ENCODE measurements at regions not wholly inside any gene's neighbourhood (a gene's known extent, or its start where the extent isn't known, plus 50 kb on each side); places are given as distances from the start of the nearest gene placed in this dataset.
A peak's percentile ranks its signal among the peaks of the same experiment; 100 is the strongest.

- no peak for TF ChIP-seq PPARA (CRISPR knock-in tag; IDR thresholded peaks at IDR 0.05; ENCODE audit: borderline replicate concordance)
- no peak for TF ChIP-seq ZFP3 (CRISPR knock-in tag; IDR thresholded peaks at IDR 0.05)
- no peak for TF ChIP-seq BACH2 (CRISPR knock-in tag; IDR thresholded peaks at IDR 0.05; ENCODE audit: borderline replicate concordance)
- no peak for TF ChIP-seq PATZ1 (CRISPR knock-in tag; IDR thresholded peaks at IDR 0.05; ENCODE audit: borderline replicate concordance)
- TF ChIP-seq ISL1 (CRISPR knock-in tag; IDR thresholded peaks at IDR 0.05): no peak
- no peak for TF ChIP-seq POU6F1 (CRISPR knock-in tag; IDR thresholded peaks at IDR 0.05; ENCODE audit: borderline replicate concordance, low read depth)
- no peak for TF ChIP-seq TOX (CRISPR knock-in tag; IDR thresholded peaks at IDR 0.05; ENCODE audit: borderline replicate concordance)
- TF ChIP-seq GLIS3 (CRISPR knock-in tag; IDR thresholded peaks at IDR 0.05): no peak
- TF ChIP-seq ZNF70 (CRISPR knock-in tag; IDR thresholded peaks at IDR 0.05): no peak
- TF ChIP-seq OSR1 (CRISPR knock-in tag; IDR thresholded peaks at IDR 0.05): no peak
- TF ChIP-seq ZNF565 (CRISPR knock-in tag; conservative IDR thresholded peaks at IDR 0.05; ENCODE audit: low read depth): no peak
- no peak for TF ChIP-seq ZC3H10 (CRISPR knock-in tag; IDR thresholded peaks at IDR 0.05)
- TF ChIP-seq ZNF8 (CRISPR knock-in tag; IDR thresholded peaks at IDR 0.05): no peak
- TF ChIP-seq SNAI2 (CRISPR knock-in tag; IDR thresholded peaks at IDR 0.05): no peak
- no peak for TF ChIP-seq RARB (CRISPR knock-in tag; IDR thresholded peaks at IDR 0.05)
- TF ChIP-seq ARNTL (CRISPR knock-in tag; IDR thresholded peaks at IDR 0.05; ENCODE audit: borderline replicate concordance, low read depth): no peak
- no peak for TF ChIP-seq TCF4 (CRISPR knock-in tag; IDR thresholded peaks at IDR 0.05; ENCODE audit: borderline replicate concordance)
- no peak for TF ChIP-seq TSHZ2 (CRISPR knock-in tag; IDR thresholded peaks at IDR 0.05)
- TF ChIP-seq ZFP30 (CRISPR knock-in tag; IDR thresholded peaks at IDR 0.05): no peak
- no peak for TF ChIP-seq ESRRG (CRISPR knock-in tag; IDR thresholded peaks at IDR 0.05)
- ATAC-seq: no peak
Measured at GRCh38 chr15:29369261-29369660, 99.6 kb upstream of the NSMCE3 start.

- ATAC-seq: 0 out of 3 replicates have a peak, but pooled peaks have one; percentile 16
- TF ChIP-seq ZC3H10 (CRISPR knock-in tag; IDR thresholded peaks at IDR 0.05): no peak
- TF ChIP-seq ZNF565 (CRISPR knock-in tag; conservative IDR thresholded peaks at IDR 0.05; ENCODE audit: low read depth): no peak
- no peak for TF ChIP-seq CREB5 (CRISPR knock-in tag; IDR thresholded peaks at IDR 0.05; ENCODE audit: low read depth)
- TF ChIP-seq ARNTL (CRISPR knock-in tag; IDR thresholded peaks at IDR 0.05; ENCODE audit: borderline replicate concordance, low read depth): no peak
- no peak for TF ChIP-seq CSDC2 (CRISPR knock-in tag; IDR thresholded peaks at IDR 0.05)
- no peak for TF ChIP-seq PATZ1 (CRISPR knock-in tag; IDR thresholded peaks at IDR 0.05; ENCODE audit: borderline replicate concordance)
- TF ChIP-seq POU6F1 (CRISPR knock-in tag; IDR thresholded peaks at IDR 0.05; ENCODE audit: borderline replicate concordance, low read depth): no peak
- TF ChIP-seq ZFP30 (CRISPR knock-in tag; IDR thresholded peaks at IDR 0.05): no peak
- TF ChIP-seq ISL1 (CRISPR knock-in tag; IDR thresholded peaks at IDR 0.05): no peak
- no peak for TF ChIP-seq GLIS3 (CRISPR knock-in tag; IDR thresholded peaks at IDR 0.05)
- no peak for TF ChIP-seq TCF4 (CRISPR knock-in tag; IDR thresholded peaks at IDR 0.05; ENCODE audit: borderline replicate concordance)
- no peak for TF ChIP-seq PPARA (CRISPR knock-in tag; IDR thresholded peaks at IDR 0.05; ENCODE audit: borderline replicate concordance)
- no peak for TF ChIP-seq ZNF8 (CRISPR knock-in tag; IDR thresholded peaks at IDR 0.05)
- no peak for TF ChIP-seq ZNF70 (CRISPR knock-in tag; IDR thresholded peaks at IDR 0.05)
- no peak for TF ChIP-seq CSRNP3 (CRISPR knock-in tag; IDR thresholded peaks at IDR 0.05)
- TF ChIP-seq ESRRG (CRISPR knock-in tag; IDR thresholded peaks at IDR 0.05): no peak
Measured at GRCh38 chr15:29364426-29365078, 94.9 kb upstream of the NSMCE3 start.

All from SK-N-SH treated with all-trans-retinoic acid at 6 μM for 48 hours (cell line).